ENCODE measurements at regions not wholly inside any gene's neighbourhood (a gene's known extent, or its start where the extent isn't known, plus 50 kb on each side); places are given as distances from the start of the nearest gene placed in this dataset.

DNA sequence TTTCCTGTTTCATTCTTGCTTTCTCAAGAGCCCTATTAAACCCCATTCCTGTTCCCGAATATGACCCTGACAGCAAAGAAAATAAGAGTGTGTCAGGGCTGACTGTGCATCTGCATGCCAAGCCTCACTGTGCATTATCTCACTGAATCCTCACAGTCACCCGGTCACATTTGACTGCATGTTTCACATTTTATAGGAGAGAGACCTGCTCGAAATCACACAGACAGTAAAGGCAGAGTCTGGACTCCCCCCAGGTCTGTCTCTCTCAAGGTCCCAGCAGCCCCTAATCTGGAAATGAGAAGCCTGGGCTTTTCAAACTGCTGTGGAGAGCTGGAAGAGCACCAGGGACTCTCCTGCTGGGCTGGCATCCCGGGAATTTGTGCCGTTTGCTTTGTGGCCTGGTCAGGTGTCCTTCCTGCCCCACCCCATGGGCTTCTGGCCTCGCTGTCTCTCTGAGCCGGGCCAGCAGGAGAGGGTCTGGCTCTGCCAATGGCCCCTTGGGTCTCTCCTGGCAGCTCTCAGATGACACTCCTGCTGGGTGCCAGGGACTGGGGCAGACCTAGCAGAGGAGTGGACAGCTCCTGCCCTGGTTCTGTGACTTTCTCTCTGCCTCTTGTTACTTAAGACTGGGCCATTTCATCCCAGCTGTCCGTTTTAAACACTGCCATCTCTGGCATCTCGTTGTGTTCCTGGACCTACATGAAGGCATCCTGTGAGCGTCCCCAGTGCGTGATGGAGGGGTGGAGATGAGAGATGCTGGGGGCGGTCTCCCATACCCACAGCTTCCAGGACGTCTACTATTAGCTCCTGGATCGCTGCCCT, 173.6 kb downstream of the ARHGAP12 start:
- DNase-seq = no peak

DNA sequence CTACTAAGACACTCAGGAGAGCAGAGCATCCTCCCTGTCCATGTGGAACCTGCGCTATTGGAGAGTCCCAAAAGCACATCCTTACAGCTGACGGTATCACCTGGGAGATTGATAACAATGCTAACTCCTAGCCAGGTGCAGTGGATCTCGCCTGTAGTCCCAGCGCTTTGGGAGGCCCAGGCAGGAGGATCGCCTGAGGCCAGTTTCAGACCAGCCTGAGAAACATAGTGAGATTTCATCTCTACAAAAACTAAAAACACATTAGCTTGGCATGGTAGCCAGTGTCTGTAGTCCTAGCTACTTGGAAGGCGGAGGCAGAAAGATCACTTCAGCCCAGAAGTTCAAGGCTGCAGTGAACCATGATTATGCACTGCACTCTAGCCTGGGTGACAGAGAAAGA, 174.9 kb downstream of the ARHGAP12 start:
- no peak for DNase-seq

DNA sequence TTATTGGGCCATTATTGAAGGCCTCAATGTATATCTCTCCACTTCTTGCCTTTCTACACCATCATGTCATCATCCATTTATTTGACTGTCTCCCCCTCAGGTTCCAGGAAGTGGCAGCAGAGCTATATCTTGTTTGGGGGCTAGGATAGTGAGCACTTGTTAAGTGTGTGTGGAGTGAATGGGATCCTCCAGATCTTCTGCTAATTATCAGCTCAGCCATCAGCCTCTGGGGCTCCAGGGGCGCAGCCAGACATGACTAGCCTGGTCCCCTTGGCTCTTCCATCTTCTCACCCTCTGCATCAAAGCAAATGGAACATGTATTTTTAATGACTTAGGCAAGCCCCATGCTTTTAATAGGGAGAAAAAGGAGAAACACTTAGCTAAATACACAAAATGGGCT, 176.5 kb downstream of the ARHGAP12 start:
- DNase-seq = no peak

DNA sequence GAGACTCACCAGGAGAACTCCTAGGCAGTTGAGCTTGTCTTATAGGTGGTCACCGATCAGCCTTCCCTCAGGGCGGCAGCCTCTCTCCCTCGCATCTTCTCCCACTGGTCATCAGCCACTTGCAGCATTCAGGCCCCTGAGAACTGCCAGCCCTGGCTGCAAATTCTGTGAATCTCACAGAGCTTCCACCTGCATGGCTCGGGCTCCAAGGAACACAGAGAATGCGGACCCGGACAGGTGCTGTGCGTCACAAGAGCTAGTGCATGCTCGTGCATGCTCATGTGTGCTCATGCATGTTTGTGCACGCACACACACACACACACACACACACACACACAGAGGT, 176.9 kb downstream of the ARHGAP12 start:
- no peak for DNase-seq

DNA sequence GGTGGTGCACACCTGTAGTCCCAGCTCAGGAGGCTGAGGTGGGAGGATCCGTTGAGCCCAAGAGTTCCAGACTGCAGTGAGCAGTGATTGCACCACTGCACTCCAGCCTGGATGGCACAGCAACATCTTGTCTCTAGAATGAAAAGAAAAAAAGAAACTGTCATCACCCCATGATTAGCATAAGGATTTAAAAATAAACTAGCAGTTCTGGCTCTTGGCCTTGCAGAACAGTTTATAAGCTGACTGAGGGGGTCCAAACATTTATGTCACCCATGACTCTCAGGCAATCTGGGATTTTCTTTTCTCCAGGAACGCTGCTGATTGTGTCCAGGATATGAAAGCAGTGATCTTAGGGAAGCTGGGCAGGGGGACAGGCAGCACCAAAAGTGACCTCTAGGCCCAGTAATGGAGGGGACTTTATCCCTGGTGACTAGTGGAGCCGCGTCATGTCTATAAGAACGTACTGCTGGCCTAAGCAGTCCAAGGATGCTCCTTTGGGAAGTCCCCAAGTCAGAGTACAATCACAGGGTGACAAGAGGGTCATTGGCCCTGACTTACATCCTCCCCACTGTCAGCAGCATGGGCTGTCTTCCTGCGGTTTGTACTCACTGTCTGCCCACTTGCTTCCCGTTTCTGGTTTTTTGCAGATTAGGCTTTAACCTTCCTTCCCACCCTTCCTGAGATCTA, 177.4 kb downstream of the ARHGAP12 start:
- no peak for DNase-seq

DNA sequence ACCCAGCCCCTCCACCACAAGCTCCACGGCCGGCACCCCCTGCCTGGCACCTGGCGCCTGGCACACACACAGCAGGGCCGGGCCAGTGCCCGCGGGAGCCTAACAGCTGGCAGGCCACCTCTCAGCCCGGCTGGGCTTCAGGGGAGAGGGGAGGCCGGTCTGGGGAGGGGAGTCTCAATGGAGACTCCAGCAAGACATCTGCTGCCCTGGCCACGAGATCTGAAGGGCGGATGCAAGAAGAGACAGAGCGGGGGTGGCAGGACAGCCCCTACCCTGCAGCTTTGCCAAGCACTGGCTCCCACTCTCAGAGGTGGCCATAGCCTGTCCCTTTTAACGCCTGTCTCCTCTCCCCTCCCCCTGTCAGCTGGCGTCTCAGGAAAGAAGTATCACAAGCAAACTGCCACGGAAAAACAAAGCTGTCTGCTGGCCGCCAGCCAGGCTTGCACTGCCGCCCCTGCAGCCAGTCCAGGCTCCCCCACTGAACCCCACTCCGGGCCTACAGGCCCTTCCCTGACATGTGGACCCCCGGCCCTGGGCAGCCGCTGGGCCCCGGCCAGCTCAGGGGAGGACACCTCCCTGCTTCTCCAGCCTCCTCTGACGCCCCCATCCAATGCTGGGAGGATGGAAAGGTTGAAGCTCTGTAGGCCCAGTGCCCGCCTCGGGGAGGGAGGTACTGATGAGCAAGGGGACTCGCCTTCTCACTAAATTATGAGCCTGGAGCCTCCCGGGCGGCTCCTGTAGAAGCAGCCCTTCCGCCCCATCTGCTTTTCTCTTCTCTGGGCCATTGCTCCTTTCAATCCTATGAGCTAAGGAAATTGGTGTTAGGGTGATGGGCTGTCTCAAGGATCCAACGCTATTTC, 178.4 kb downstream of the ARHGAP12 start:
- no peak for DNase-seq

DNA sequence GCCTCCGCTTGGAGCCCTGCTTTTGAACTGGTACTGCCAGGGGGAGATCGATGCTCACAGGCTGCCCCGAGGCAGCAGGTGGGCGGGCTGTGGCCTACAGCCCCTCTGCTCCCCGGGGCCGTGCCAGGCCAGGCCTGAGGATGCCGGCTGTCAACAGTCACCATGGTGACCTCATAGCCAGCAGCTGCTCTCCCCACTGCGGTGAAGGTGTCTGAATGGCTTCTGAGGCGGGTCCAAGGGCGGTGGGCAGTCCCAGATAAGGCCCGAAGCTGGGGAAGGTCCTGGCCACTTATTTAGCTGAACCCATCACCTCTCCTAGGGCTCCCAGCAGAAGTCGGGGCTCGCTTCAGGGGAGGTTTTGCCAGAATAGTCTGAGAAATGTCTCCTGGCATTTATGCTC, 179.3 kb downstream of the ARHGAP12 start:
- no peak for DNase-seq

DNA sequence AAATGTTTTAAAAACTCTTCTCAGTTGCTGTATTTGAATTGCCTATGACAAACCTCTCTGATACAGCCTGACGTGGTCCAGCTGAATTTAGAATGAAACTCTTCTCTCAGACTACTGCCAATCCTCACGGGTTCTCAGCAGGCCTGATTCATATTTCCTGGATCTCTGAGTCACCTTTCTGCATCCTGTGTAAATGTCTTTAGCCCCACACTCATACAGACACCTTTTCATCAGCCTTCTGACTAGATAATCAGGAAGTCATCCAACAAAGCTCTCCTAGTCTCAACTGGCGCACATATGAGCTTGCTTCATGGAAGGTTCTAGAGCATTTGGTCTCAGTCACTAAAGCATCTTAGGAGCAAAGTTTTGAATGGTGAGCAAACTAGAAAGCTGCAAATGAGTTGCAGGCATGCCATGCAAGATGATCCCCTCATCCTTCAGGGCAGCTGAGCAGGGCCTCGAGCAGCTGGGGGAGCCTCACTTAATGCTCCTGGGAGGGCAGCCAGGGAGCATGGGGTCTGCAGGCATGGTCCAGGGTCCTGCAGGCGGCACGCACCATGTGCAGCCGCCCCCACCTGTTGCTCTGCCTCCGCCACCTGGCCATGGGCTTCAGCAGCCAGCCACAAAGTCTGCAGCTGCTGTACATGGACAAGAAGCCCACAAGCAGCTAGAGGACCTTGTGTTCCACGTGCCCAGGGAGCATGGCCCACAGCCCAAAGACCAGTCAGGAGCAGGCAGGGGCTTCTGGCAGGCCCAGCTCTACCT, 182.8 kb downstream of the ARHGAP12 start:
- DNase-seq = peak; percentile 14

DNA sequence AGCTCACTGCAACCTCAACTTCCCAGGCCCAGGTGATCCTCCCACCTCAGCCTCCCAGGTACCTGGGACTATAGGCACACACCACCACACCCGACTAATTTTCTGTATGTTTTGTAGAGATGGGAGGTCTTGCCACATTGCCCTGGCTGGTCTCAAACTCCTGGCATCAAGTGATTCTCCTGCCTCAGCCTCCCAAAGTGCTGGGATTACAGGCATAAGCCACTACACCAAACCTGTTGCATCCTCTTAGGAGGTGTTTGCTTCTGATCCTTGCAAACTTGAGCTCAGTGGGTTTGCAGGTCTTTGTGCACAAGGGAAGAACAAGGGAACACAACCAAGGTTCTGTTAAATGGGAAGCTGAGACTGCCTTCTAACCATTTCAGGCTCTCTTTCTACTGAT, 184.6 kb downstream of the ARHGAP12 start:
- no peak for DNase-seq

DNA sequence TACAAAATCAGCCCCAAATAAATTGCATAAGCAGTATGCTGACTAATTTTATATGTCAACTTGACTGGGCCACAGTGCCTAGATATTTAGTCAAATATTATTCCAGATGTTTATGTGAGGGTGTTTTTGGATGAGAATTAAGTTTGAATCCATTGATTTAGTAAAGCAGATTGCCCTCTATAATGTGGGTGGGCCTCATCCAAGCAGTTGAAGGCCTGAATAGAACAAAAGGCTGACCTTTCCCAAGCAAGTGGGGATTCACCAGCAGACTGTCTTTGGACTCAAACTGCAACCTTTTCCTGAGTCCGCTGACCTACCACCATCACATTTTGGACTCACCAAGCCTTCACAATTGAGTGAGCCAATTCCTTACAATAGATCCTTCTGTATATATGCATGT, 186.4 kb downstream of the ARHGAP12 start:
- DNase-seq = no peak

DNA sequence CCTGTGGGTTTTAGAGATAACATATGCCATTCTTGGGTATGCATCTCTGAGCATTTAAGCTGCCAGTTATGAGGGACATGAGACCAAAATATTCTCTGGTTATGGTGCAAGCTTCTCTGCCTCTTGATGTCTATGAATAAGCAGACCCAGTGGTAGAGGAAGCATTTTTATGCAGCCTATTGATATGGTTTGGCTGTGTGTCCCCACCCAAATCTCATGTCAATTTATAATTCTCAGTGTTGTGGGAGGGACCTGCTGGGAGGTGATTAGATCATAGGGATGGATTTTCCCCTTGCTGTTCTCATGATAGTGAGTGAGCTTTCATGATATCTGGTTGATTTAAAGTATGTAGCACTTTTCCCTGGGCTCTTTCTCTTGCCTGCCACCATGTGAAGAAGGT, 187.2 kb downstream of the ARHGAP12 start:
- DNase-seq = no peak

DNA sequence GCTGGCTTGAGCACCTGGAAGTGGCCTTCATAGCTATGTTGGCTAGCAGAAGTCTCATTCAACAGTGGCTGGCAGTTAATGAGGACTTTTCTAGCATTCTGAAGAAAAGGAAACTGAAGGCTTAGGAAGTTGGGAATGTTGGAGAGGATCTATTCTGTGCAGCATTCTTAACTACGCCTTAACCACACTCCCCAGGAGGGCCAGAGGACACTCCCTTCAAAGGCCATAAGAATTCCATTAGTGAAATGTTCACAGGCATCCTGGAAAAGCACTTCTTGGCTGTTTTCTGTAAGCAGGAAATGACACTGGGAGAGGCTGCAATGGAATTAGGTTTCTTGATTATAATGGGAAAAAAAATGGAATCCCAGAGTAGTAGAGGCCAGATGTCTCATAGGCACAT, 188.9 kb downstream of the ARHGAP12 start:
- no peak for DNase-seq

DNA sequence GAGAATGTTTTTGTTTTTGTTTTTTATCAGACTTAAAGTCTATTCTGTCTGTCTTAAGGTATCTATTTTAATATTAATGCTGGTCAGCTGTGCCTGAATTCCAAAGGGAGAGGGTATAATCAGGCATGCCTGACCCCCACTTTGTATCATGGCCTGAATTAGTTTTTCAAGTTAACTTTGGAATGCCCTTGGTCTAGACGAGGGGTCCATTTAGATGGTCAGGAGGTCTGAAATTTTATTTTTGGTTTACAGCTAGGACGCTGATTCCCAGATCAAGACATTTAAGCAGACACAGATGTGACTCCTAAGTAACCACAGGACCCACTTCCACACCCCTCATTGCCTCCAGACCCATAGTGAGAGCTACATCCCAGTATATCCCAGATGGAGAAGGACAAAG, 189.5 kb downstream of the ARHGAP12 start:
- no peak for DNase-seq

DNA sequence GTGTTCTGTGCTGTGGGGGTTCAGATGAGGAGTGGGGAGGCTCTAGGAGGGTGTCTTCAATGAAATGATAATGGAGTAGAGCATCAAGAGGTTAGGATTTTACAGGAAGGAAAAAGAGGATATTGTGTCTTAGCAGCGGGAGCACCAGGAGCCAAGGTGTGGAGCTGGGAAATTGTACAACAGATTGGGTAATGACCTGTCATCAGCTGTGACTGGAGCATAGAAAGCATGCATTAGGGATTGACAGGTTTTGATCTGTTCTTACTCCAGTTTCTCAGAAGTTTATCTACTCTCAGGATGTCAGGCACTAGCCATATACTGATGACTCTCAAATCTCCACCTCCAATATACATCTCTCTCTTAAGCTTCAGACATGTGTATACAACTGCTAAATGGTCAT, 196.9 kb downstream of the ARHGAP12 start:
- no peak for DNase-seq

DNA sequence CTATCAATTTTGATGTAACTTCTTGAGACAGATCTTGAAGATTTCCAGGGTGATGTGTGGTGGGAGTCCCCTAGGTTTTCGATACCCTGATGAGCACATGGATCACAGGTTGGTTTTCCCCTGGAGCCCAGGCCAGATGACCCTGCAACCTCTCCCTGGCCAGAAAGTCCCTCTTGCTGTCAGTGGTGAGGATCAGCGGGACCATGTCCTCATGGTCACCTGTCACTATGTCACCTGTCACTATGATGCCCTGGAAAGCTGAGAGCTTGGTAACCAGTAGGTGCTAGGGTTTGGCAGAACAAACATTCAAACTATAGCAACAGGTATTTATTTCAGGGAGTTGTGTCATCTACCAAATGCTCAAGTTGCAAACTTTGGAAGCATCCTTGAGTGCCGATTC, 197.9 kb downstream of the ARHGAP12 start:
- no peak for DNase-seq

DNA sequence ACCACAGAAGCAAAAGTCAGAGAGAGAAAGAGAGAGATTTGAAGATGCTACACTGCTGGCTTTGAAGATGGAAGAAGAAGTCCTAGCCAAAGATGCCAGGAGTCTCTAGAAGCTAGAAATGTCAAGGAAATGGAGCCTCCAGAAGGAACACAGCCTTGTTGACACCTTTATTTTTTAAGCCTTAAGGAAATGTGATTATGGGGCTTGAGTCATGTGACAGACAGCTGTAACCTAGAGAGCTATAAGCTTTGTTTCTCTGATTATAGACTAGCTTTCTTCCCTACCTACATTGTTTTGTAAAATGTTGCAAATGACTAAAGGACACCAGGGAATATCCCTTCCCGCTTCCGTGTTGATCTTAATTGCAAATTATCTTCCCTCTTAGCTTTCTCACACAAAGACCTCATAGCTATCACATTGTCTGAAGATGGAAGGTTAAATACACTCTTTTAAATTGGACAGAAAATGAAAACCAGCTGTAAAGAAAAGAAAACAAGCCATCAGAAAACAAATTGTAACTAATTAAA, 199.9 kb downstream of the ARHGAP12 start:
- DNase-seq = no peak

DNA sequence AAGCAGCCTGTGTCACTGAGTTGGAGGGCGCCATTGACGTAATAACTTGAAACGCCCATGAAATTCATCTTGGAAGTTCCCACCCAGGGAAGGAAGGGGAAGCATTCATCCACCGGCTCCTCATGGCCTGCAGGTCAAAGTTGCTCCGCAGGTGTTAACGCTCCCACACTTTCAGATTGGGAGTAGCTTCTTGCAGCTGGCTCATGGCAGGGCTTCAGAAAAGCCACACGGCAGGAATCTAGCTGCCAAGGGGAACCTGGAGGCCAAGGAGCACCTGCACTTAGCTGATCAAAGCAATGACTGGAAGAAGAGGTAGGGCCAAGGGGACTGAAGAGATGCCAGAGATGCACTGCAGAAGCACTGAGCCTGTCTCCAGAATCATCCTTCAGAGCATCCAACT, 203.2 kb downstream of the ARHGAP12 start:
- DNase-seq = no peak

DNA sequence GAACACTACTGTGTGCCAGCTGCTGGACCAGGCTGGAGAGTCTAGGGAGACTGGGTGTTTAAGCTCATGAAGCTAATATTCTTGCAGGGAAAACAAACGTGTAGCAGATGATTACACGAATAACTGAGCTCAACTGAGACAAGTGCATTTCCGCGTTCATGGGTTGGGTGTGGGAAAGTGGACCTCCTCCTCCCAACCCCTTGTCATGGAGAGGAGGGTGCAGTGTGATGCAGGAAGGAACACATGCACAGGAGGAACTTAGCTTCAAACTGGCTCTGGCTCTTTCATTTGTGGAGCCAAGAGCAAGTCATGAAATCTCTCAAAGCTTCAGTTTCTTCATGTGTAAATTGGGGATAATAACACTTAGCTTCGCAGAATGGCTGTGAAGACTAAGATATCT, 204.3 kb downstream of the ARHGAP12 start:
- no peak for DNase-seq

DNA sequence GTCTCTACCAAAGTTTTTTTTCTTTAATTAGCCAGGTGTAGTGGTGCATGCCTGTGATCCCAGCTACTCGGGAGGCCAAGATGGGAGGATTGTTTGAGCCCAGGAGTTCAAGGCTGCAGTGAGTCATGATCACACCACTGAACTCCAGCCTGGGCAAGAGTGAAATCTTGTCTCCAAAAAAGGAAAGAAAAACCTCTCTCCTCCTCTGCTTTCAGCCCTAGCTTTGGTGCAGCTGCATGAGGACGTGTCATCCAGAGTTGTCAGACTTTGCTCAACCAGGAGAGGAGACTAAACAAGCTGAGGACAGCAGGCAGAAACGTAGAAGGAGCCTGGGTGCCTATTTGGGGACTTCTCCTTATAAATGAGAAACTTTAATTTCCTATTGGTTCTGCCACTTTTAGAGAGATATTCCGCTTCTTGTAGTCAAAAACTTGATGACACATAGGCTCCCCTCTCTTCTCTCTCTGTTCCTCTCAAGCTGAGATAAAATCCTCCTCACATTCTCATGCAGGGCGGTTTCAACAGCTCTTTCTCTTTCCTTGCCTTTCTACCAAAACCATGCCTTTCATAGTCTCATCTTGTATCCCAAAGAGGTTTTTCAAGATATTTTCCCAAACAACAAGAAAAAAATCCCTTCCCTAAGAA, 205.4 kb downstream of the ARHGAP12 start:
- DNase-seq = no peak

DNA sequence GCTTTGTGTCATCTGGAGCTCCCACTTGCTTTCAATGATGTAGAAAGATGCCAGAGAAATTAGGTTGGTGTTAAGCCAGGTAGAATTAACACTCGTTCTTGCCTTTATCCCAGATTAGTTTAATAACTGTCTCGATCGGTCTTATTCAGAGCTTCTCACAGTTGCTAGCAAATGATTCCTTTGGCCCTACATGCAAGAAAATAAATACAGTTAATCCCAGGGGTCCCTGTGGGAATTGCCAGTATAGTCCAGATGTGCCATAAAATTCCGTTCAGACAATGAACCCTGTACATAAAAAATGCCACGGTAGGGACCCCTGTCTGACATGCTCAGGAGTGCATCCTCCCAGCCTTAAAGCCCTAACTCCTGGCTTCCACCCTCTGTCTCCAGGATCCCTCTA, 207.5 kb downstream of the ARHGAP12 start:
- no peak for DNase-seq

DNA sequence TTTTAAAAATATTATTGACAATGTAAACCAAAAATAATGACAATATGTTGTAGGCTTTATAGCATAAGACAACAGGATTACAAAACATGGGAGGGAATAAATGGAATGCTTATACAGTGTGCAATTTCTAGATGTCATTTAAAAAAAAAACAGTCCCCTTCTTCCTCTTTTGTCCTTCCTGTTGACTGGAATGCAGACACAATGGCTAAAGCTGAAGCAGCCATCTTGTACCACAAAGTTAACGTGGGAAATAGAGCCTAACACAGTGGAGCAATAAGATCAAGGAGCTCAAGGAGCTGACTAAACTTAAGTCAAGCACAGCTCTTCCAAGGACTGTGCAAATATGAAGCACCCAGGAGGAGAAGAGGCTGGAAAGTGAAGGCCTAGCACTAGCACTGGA, 208.1 kb downstream of the ARHGAP12 start:
- DNase-seq = no peak

DNA sequence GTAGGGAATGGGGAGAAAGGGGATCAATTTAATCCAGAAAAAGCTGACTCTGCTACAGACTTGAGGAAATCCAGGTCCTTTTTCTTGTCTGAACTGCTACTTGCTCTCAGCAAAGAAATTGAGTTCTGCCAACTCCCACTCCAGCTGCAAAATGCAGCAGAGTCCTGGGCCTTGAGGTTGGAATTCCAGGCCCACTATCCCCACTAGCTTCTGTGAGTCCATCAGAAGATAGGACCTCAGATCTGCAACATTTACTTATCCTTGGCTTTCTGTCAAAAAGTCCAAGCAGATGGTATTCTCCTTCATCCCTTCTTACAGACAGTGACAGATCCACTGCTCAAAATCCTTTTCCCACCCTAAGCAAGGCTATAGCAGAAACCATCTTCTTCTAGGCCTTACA, 219.2 kb downstream of the ARHGAP12 start:
- no peak for DNase-seq
